Testis (tissue), 2 donors: ENCODE measurements at regions not wholly inside any gene's neighbourhood (a gene's known extent, or its start where the extent isn't known, plus 50 kb on each side); places are given as distances from the start of the nearest gene placed in this dataset.

Source experiments
- CTCF ChIP-seq, 3 experiments: fragments of 450-650 bp in 2 of 3; fragments of 200-600 bp in 1 of 3; sonication (generic) in 1 of 3; IDR thresholded peaks; one replicate each; pipeline ENCODE4 v1.5.1; 2016 to 2019; ENCODE audit warnings: antibody characterized with exemption in 3 of 3, mild to moderate bottlenecking in 2 of 3, moderate library complexity in 1 of 3
- POLR2A ChIP-seq: fragments of 450-650 bp; IDR thresholded peaks from one replicate; pipeline ENCODE4 v1.6.1; 2017; ENCODE audit warnings: antibody characterized with exemption, mild to moderate bottlenecking, moderate library complexity

GRCh38 chr1:214764502-214764901, 161.5 kb downstream of the CENPF start:
- TF ChIP-seq POLR2A (no peak), CTCF (IDR thresholded peaks at IDR 0.05) (no peak)
